ENCODE measurements at regions not wholly inside any gene's neighbourhood (a gene's known extent, or its start where the extent isn't known, plus 50 kb on each side); places are given as distances from the start of the nearest gene placed in this dataset.

GRCh38 chr6:163641706-163642105, 227.2 kb downstream of the QKI start:
- Mint-ChIP-seq H3K27me3 (no peaks in the 10 kb centered on the region), H3K4me3 (no peak overlapping the region), H3K27ac (no peak overlapping the region), H3K4me1 (no peaks in the 10 kb centered on the region), H3K9me3 (no peaks in the 10 kb centered on the region)
- DNase-seq (no peak), ATAC-seq (no peak)

- Mint-ChIP-seq H3K4me3 (no peak overlapping the region), H3K27ac (no peak overlapping the region), H3K9me3 (no peaks in the 10 kb centered on the region), H3K4me1 (no peaks in the 10 kb centered on the region), H3K27me3 (no peaks in the 10 kb centered on the region)
- DNase-seq, result no peak
- ATAC-seq, result no peak
These were observed 226.1 kb downstream of the QKI start for GRCh38 chr6:163640641-163641040.

- Mint-ChIP-seq H3K4me3 (no peak overlapping the region), H3K27me3 (peaks cover under 1% of the 10 kb centered on the region), H3K27ac (no peak overlapping the region), H3K4me1 (no peaks in the 10 kb centered on the region), H3K9me3 (no peaks in the 10 kb centered on the region)
- ATAC-seq (no peak), DNase-seq (no peak)
These were observed 223.0 kb downstream of the QKI start for GRCh38 chr6:163637524-163637923.

- Mint-ChIP-seq H3K27me3 (peaks cover 9% of the 10 kb centered on the region), H3K27ac (no peak overlapping the region), H3K4me3 (no peak overlapping the region), H3K4me1 (no peaks in the 10 kb centered on the region), H3K9me3 (no peaks in the 10 kb centered on the region)
- no peak for ATAC-seq
- DNase-seq, result no peak
These were observed 221.3 kb downstream of the QKI start for GRCh38 chr6:163635731-163636364.

GRCh38 chr6:163635315-163635714, 220.8 kb downstream of the QKI start:
- no peaks in the 10 kb centered on the region for H3K9me3 Mint-ChIP-seq
- H3K4me1 Mint-ChIP-seq, result no peaks in the 10 kb centered on the region
- H3K27me3 Mint-ChIP-seq, result peaks cover 11% of the 10 kb centered on the region
- no peak overlapping the region for H3K27ac Mint-ChIP-seq
- peak; percentile 16 for ATAC-seq
- no peak for DNase-seq
- H3K4me3 Mint-ChIP-seq, result no peak overlapping the region

DNA sequence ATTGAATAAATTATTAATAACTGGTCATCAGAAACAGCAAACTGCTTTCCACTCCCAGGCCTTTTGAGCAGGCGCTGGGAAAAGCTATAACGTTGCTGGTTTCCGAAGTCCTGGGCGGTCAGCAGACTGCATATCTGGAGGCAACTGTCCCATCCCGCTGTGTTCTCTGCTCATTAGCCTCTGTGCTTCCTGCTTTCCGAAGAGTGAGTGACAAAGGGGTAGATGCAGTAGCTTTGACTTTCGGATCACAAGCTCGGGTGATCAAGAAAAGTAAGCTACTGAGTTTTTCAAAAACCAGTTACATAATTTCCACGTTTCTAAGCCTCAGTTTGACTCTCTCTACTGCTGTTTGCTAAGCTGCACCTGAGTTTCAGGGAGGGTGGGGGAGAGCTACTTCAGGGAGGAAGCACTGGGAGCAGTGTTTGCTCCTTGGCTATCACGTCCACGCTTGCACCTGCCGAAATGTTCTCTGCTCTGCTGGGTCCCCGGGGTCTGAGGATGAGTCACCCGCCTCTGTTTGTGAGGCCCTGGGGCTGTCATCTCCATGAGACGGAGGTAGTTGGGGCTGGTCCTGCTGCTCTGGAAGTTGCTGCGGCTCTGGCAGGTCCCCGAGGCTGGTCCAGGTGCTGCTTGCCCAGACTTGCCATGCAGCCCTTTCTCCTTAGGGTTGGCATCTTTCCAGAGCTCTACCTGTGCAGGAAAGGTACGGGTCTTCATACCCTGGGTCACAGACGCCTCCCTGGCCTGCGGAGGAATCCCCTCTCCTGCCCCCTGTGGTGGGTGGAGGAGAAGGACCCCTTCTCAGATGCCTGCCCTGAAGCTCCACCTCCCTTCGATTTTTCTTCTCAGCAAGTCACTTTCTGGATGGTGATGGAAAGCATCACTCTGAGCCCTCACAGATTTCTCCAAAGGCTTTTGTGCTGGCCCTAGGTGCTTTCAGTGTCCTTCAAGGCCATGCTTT, 220.0 kb downstream of the QKI start:
- ATAC-seq (no peak), DNase-seq (no peak)
- Mint-ChIP-seq H3K4me3 (no peak overlapping the region), H3K27ac (no peak overlapping the region), H3K9me3 (no peaks in the 10 kb centered on the region), H3K27me3 (peaks cover 19% of the 10 kb centered on the region), H3K4me1 (no peaks in the 10 kb centered on the region)

DNA sequence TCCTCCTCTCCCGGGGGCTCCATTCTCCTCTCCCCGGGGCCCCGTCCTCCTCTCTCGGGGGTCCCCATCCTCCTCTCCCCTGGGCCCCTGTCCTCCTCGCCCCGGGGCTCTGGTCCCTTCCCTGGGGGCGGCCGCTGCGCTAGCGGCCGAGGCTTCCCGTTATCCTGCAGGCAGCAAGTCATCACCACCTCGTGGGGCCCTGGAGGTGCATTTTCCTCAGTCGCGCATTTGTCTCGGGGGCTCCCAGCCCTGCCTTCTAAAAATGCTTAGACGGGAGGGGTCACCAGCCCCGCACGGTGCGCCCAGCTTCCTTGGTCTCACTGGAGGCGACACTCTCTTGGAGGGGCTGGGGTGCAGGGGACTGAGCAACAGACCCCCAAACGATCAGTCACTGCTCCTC, 216.5 kb downstream of the QKI start:
- Mint-ChIP-seq H3K4me1 (no peaks in the 10 kb centered on the region), H3K27me3 (peaks cover 33% of the 10 kb centered on the region)

DNA sequence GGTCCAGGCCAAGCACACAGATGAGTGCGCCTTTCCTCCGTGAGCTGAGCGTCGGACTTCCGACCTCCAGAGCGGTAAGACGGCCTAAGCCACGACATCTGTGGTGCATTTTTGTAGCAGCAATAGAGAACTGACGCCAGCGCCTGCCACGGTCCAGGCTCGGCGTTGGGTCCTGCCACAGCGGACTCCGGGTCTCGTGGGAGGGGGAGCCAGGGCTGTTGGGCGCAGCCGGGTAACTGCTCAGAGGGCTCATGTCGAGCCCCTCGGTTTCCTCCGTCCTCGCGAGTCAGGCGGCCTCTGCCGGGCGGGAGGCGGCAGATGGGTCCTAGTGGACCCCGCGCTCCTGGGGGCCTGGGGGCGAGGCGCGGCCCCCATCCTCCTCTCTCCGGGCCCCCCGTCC, 216.1 kb downstream of the QKI start:
- Mint-ChIP-seq H3K27me3 (peaks cover 33% of the 10 kb centered on the region), H3K9me3 (no peaks in the 10 kb centered on the region), H3K4me3 (no peak overlapping the region), H3K27ac (no peak overlapping the region), H3K4me1 (no peaks in the 10 kb centered on the region)
- no peak for DNase-seq
- ATAC-seq, result no peak

More for the DNA sequence above, 216.5 kb downstream of the QKI start:
- Mint-ChIP-seq H3K27ac (no peak overlapping the region), H3K4me3 (no peak overlapping the region), H3K9me3 (no peaks in the 10 kb centered on the region)
- DNase-seq, result no peak
- peak; percentile 62 for ATAC-seq

DNA sequence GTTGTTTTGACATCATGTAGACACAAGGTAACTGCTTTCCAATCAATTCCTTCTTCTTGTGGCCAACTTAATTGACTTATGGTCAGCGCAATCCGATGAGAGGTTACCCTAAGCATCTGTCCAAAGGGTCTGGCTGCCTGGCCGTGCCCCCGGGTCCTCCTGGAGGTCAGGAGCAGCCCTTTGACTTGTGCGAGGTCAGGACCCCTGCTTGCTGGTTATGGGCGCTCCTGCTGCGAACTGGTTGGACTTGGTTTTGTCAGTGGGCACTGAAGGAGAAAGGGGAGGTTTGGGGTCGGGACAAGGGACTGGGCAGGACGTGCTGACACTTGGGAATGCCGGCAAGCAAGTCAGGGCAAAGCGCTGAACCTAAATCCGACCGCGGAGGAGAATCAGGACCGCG, 215.6 kb downstream of the QKI start:
- no peak overlapping the region for H3K4me3 Mint-ChIP-seq
- no peak overlapping the region for H3K27ac Mint-ChIP-seq
- no peaks in the 10 kb centered on the region for H3K4me1 Mint-ChIP-seq

More for the DNA sequence above, 215.6 kb downstream of the QKI start:
- no peak for DNase-seq
- no peaks in the 10 kb centered on the region for H3K9me3 Mint-ChIP-seq
- peaks cover 33% of the 10 kb centered on the region for H3K27me3 Mint-ChIP-seq
- ATAC-seq, result no peak

Measured in stimulated activated naive CD8-positive, alpha-beta T cell treated with anti-CD3 and anti-CD28 coated beads, Interleukin-15, amount 100 ng/mL, for 72 hours (primary cell).